H1 (cell line): ENCODE measurements at regions not wholly inside any gene's neighbourhood (a gene's known extent, or its start where the extent isn't known, plus 50 kb on each side); places are given as distances from the start of the nearest gene placed in this dataset.

ENCODE experiments used
- CTCF ChIA-PET: fragments of 300-600 bp; sonication (Branson Sonifier 250); formaldehyde crosslinking; loops from one replicate; lab custom pipeline; 2021; ENCODE audit not compliant: partially characterized antibody; lab: Charles Lee
- POLR2A ChIA-PET: fragments of 300-600 bp; sonication (Branson Sonifier 250); formaldehyde crosslinking; loops from one replicate; lab custom pipeline; 2021; ENCODE audit warnings: inconsistent platforms; ENCODE audit not compliant: partially characterized antibody; lab: Charles Lee
- DNase-seq, 2 experiments: peaks; one replicate each; pipeline versions ENCODE4 v3.0.0 to v3.0.0-alpha.2; 2010 to 2022; ENCODE audit warnings: low spot score in 2 of 2, low read depth in 1 of 2, mixed read lengths in 1 of 2
- FAIRE-seq: peaks from 2 replicates; lab custom pipeline; 2011; peaks lifted over from hg19 to GRCh38; lab: Jason Lieb, UNC
- H2AFZ ChIP-seq: 2 replicates; pipeline ENCODE4 v1.8.1; 2012; ENCODE audit warnings: low read length, inconsistent platforms
- H2AK5ac ChIP-seq: 2 replicates; pipeline ENCODE4 v1.6.1; 2013; ENCODE audit warnings: low read depth, low read length
- H2BK120ac ChIP-seq: replicated peaks from 2 replicates; pipeline ENCODE3; 2013; ENCODE audit warnings: low read depth, low read length, inconsistent platforms
- H2BK12ac ChIP-seq: 2 replicates; pipeline ENCODE4 v1.6.1; 2013; ENCODE audit warnings: low read depth, low read length
- H2BK15ac ChIP-seq: 2 replicates; pipeline ENCODE4 v1.6.1; 2013; ENCODE audit warnings: low read length
- H2BK20ac ChIP-seq: 2 replicates; pipeline ENCODE4 v1.6.1; 2013; ENCODE audit warnings: low read length
- H2BK5ac ChIP-seq: 2 replicates; pipeline ENCODE4 v1.6.1; 2013; ENCODE audit warnings: low read depth, low read length
- H3K14ac ChIP-seq: 2 replicates; pipeline ENCODE4 v1.6.1; 2013; ENCODE audit warnings: inconsistent platforms; ENCODE audit not compliant: insufficient read length
- H3K18ac ChIP-seq: 2 replicates; pipeline ENCODE4 v1.6.1; 2013; ENCODE audit warnings: low read length; ENCODE audit errors: extremely low read depth
- H3K23ac ChIP-seq: 2 replicates; pipeline ENCODE4 v1.6.1; 2013; ENCODE audit warnings: inconsistent platforms; ENCODE audit not compliant: insufficient read length
- H3K23me2 ChIP-seq: 2 replicates; pipeline ENCODE4 v1.6.1; 2013; ENCODE audit warnings: low read depth, low read length
- H3K27ac ChIP-seq: 2 replicates; pipeline ENCODE4 v1.6.1; 2011; ENCODE audit warnings: low read depth, low read length, inconsistent platforms
- H3K27me3 ChIP-seq, 4 experiments: replicated peaks in 1 of 4; 1 replicate in 1 of 4; 2 replicates in 3 of 4; pipeline versions ENCODE4 v1.6.1 to v1.8.1; 2011 to 2013; ENCODE audit warnings: low read length in 3 of 4, mild to moderate bottlenecking in 3 of 4, inconsistent platforms in 2 of 4, mixed read lengths in 2 of 4, moderate library complexity in 1 of 4; ENCODE audit not compliant: control insufficient read depth in 3 of 4, insufficient read depth in 3 of 4; ENCODE audit errors: extremely low read depth in 1 of 4
- H3K36me3 ChIP-seq, 4 experiments: 2 replicates each; pipeline versions ENCODE4 v1.6.1 to v1.8.1; 2011 to 2013; ENCODE audit warnings: mild to moderate bottlenecking in 4 of 4, low read length in 3 of 4, moderate library complexity in 2 of 4, control low read depth in 1 of 4, inconsistent platforms in 1 of 4; ENCODE audit not compliant: insufficient read depth in 4 of 4, control insufficient read depth in 2 of 4
- H3K4ac ChIP-seq: replicated peaks from 2 replicates; pipeline ENCODE3; 2013; ENCODE audit warnings: low read length, low read depth, mixed read lengths, inconsistent platforms; ENCODE audit not compliant: insufficient read length
- H3K4me1 ChIP-seq, 4 experiments: replicated peaks in 1 of 4; 1 replicate in 1 of 4; 2 replicates in 3 of 4; pipeline versions ENCODE4 v1.6.1 to v1.8.1; 2011 to 2013; ENCODE audit warnings: low read length in 3 of 4, inconsistent platforms in 2 of 4, mixed read lengths in 1 of 4; ENCODE audit not compliant: insufficient read depth in 4 of 4, control insufficient read depth in 3 of 4
- H3K4me2 ChIP-seq, 2 experiments: 2 replicates each; pipeline versions ENCODE4 v1.6.1 to v1.8.1; 2011 to 2013; ENCODE audit warnings: low read depth in 2 of 2, low read length in 2 of 2, control low read depth in 1 of 2, inconsistent platforms in 1 of 2, mild to moderate bottlenecking in 1 of 2; ENCODE audit not compliant: insufficient read depth in 1 of 2
- H3K4me3 ChIP-seq, 4 experiments: fragments of 200-600, 300-600 bp in 1 of 4; sonication (generic), shearing (Covaris generic), sonication (Bioruptor Twin) in 1 of 4; 2 replicates each; pipeline versions ENCODE4 v1.5.1 to v1.8.1; 2011 to 2016; ENCODE audit warnings: low read length in 4 of 4, low read depth in 3 of 4, control low read depth in 2 of 4, inconsistent platforms in 2 of 4, mild to moderate bottlenecking in 2 of 4, mixed read lengths in 1 of 4, moderate library complexity in 1 of 4; ENCODE audit not compliant: insufficient read depth in 2 of 4; ENCODE audit errors: extremely low read depth in 1 of 4
- H3K56ac ChIP-seq: replicated peaks from 2 replicates; pipeline ENCODE3; 2013; ENCODE audit warnings: low read depth, mild to moderate bottlenecking, mixed read lengths, low read length, inconsistent platforms; ENCODE audit not compliant: insufficient read length
- H3K79me1 ChIP-seq: 2 replicates; pipeline ENCODE4 v1.6.1; 2013; ENCODE audit warnings: low read depth, low read length, control low read depth
- H3K79me2 ChIP-seq, 2 experiments: 2 replicates each; pipeline versions ENCODE4 v1.6.1 to v1.8.1; 2012 to 2013; ENCODE audit warnings: low read length in 2 of 2, mild to moderate bottlenecking in 2 of 2, inconsistent platforms in 1 of 2; ENCODE audit not compliant: insufficient read depth in 2 of 2, control insufficient read depth in 1 of 2
- H3K9ac ChIP-seq, 4 experiments: replicated peaks in 1 of 4; 1 replicate in 1 of 4; 2 replicates in 3 of 4; pipeline versions ENCODE4 v1.6.1 to v1.8.1; 2011 to 2013; ENCODE audit warnings: low read depth in 3 of 4, low read length in 3 of 4, control low read depth in 2 of 4, mild to moderate bottlenecking in 2 of 4, moderate library complexity in 2 of 4, inconsistent platforms in 1 of 4; ENCODE audit errors: extremely low read depth in 1 of 4
- H3K9me3 ChIP-seq, 2 experiments: 2 replicates each; pipeline versions ENCODE4 v1.6.1 to v1.8.1; 2012 to 2013; ENCODE audit warnings: mild to moderate bottlenecking in 2 of 2, moderate library complexity in 2 of 2, control low read depth in 1 of 2, inconsistent platforms in 1 of 2, low read depth in 1 of 2, low read length in 1 of 2, mixed read lengths in 1 of 2; ENCODE audit not compliant: insufficient read depth in 2 of 2
- H4K20me1 ChIP-seq, 2 experiments: replicated peaks in 1 of 2; 2 replicates each; pipeline versions ENCODE3 to v1.8.1; 2011 to 2013; ENCODE audit warnings: inconsistent platforms in 2 of 2, low read length in 2 of 2, mild to moderate bottlenecking in 1 of 2; ENCODE audit not compliant: insufficient read depth in 2 of 2, control insufficient read depth in 1 of 2
- H4K5ac ChIP-seq: 2 replicates; pipeline ENCODE4 v1.6.1; 2013; ENCODE audit warnings: low read length, low read depth, mixed read lengths, inconsistent platforms; ENCODE audit not compliant: insufficient read length
- H4K8ac ChIP-seq: 2 replicates; pipeline ENCODE4 v1.8.0; 2013; ENCODE audit warnings: mild to moderate bottlenecking, moderate library complexity, low read length, inconsistent platforms; ENCODE audit not compliant: insufficient read depth; ENCODE audit errors: extremely low read depth
- H4K91ac ChIP-seq: replicated peaks from 2 replicates; pipeline ENCODE3; 2013; ENCODE audit warnings: low read length, mixed read lengths, inconsistent platforms; ENCODE audit not compliant: insufficient read length
- FOSL1 ChIP-seq: IDR thresholded peaks from 2 replicates; pipeline ENCODE4 v1.6.1; 2011; ENCODE audit warnings: mild to moderate bottlenecking, low read depth, low read length, moderate library complexity; ENCODE audit not compliant: insufficient read depth
- SIRT6 ChIP-seq: IDR thresholded peaks from one replicate; pipeline ENCODE4 v1.7.1; 2012; ENCODE audit warnings: low read length, inconsistent platforms
- SIX5 ChIP-seq: IDR thresholded peaks from 2 replicates; pipeline ENCODE4 v1.6.1; 2011; ENCODE audit warnings: mild to moderate bottlenecking, low read depth, low read length
- SP1 ChIP-seq: IDR thresholded peaks from 2 replicates; pipeline ENCODE4 v1.6.1; 2011; ENCODE audit warnings: low read depth, low read length
- SUZ12 ChIP-seq: fragments of 200-600 bp; sonication (generic); IDR thresholded peaks from 2 replicates; pipeline ENCODE4 v1.6.1; 2012; ENCODE audit warnings: mild to moderate bottlenecking, inconsistent platforms, low read length, moderate library complexity, mixed read lengths
- WGBS, 2 experiments: shearing (Covaris generic) in 1 of 2; methylation state at CpG; one replicate each; pipeline versions ENCODE4 v1.1.6 to v1.1.7; 2013 to 2015; ENCODE audit warnings: low lambda C conversion rate in 2 of 2, mixed read lengths in 2 of 2, inconsistent platforms in 1 of 2, low coverage in 1 of 2, missing lambda C conversion rate in 1 of 2; ENCODE audit not compliant: insufficient replicate concordance in 2 of 2, insufficient coverage in 1 of 2, insufficient read length in 1 of 2; ENCODE audit errors: extremely low coverage in 1 of 2, missing lambda C conversion rate in 1 of 2; 5-methylcytosine and 5-hydroxymethylcytosine counted together

GRCh38 chr20:22667198-22667597, 82.8 kb upstream of the FOXA2 start:
- Histone ChIP-seq H3K23ac (no peak overlapping the region), H2BK15ac (no peak overlapping the region), H3K27me3 (no peaks in the 10 kb centered on the region), H3K14ac (no peak overlapping the region), H3K27ac (no peak overlapping the region), H2AFZ (no peak overlapping the region), H3K4me1 (peaks cover 8 to 14% (median 10%) of the 10 kb centered on the region in 4 experiments; a peak in 6 of 7 replicates), H4K20me1 (no peaks in the 10 kb centered on the region), H4K8ac (no peak overlapping the region), H3K4me3 (no peak overlapping the region), H3K56ac (no peak overlapping the region), H3K4me2 (no peak overlapping the region), H4K91ac (no peak overlapping the region), H3K4ac (no peak overlapping the region), H3K18ac (no peak overlapping the region), H3K79me2 (no peaks in the 10 kb centered on the region), H3K9ac (no peak overlapping the region), H2AK5ac (no peak overlapping the region), H3K36me3 (no peaks in the 10 kb centered on the region; a peak in 1 of 8 replicates), H3K23me2 (no peaks in the 10 kb centered on the region), H3K79me1 (no peaks in the 10 kb centered on the region), H2BK20ac (no peak overlapping the region), H2BK5ac (no peak overlapping the region), H4K5ac (no peak overlapping the region), H2BK120ac (no peak overlapping the region), H3K9me3 (peaks cover 2 to 3% of the 10 kb centered on the region in 2 experiments; a peak in 1 of 4 replicates), H2BK12ac (no peak overlapping the region; the same call in 1 of the 2 replicates)
- no peak for DNase-seq
- CTCF ChIA-PET, result interaction anchor here (0.8 kb wide), 1 partner anchor 18 kb away, joined by 3 read pairs; no protein-coding TSS in a partner anchor
- no peak for FAIRE-seq
- TF ChIP-seq SIX5 (no peak), SUZ12 (no peak), SP1 (no peak), SIRT6 (no peak), FOSL1 (no peak)
- POLR2A ChIA-PET, result no interaction called here
- 85% methylated on average over 1 of the region's 1 CpG; no CpG with 5 or more reads in 1 of the 2 experiments for WGBS, 2 experiments
